DMS53 treated with DMSO at 0.1 percent for 48 hours (cell line): ENCODE measurements at regions not wholly inside any gene's neighbourhood (a gene's known extent, or its start where the extent isn't known, plus 50 kb on each side); places are given as distances from the start of the nearest gene placed in this dataset.

Source experiments
- DNase-seq: peaks from one replicate; lab custom pipeline; 2025; ENCODE audit not compliant: unreplicated experiment; lab: John Stamatoyannopoulos, UW

- DNase-seq, result no peak
Observed at GRCh38 chr13:73857106-73857505, 277.1 kb downstream of the KLF12 start.

DNA sequence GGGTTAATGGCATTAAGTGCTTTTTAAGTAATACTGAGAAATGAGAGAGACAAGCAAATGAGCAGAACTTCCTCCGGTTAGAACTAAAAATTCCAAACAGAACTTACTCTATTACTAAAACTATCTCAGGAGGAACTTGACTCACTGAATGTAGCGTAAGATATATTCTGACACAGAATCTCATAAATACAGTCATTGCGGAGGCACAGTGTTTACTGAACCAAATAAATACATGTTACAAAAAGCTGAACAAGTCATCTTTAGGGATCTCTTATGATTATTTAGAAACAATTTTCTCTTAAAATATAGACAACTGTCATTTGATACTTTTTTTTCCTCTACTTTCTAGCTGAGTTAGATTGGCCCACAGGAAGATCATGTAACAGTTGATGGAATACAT lies 283.1 kb downstream of the KLF12 start:
- no peak for DNase-seq

DNA sequence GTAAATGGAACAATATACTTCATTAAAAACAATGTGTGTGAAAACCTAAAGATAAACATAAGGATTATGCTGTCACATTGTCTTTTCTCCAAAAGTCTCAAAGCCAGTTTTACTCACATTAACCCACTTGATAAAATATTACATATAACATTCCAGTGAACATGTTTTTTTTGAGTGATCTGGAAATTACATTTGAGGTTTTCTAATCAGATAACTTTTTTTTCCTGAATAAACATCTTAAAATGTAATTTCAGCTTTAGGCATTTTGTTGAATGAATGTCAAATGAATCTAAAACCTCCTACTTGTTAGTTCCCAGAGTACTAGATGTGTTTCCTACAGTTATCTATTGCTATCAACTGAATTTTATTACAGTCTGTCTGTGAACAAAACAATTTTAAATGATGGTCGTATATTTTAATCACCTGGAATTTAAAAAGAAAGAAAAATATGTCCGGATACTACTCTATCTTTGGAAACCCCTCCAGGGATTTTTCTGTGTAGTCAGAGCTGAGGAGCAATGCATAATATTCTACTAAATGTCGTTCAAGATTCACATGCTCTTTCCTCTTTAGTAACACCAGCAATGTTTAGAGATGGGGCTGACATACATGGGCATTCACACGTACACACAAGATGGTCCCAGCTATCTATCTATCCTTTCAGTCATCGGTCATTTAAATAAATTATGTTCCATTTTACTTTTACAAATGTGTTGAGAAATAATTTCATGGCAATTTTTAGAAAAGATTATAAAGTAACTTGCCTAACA lies 283.9 kb downstream of the KLF12 start:
- no peak for DNase-seq

GRCh38 chr13:73849292-73849691 lies 284.9 kb downstream of the KLF12 start:
- no peak for DNase-seq

DNA sequence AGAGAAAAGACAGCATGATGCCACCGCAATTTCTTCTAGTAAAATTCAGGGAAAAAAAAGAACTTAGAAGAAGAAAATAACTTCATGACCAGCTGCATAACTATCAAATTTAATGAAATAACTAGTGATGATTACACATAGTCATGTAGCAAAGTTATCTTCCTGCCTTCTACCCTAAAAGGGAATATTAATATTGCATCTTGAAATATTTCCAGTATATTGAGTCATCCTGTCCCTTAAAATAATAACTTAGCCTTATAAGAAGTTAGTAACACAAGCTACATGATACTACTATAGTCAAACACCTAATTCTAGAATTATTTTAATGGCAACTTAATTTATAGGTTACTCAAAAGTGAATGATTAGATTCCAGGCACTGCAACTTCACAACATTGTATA lies 289.2 kb downstream of the KLF12 start:
- no peak for DNase-seq

DNA sequence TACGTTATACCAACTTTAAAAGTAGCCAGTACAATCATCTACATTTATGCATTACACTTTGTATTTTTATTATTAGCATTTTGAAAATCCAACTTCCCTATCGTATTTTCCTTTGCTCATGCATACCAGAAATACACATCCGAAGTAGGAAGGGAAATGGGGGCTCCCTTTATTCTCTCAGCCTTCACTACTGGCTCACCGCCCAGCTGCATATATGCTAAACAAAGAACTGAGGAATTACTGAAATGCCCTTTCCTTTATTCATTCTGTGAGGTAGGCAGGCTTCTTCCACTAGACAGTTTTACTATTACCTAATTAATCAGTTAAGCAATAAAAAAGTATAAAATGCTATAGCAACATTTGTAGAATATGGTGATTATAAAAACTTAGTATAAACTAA lies 291.6 kb downstream of the KLF12 start:
- no peak for DNase-seq

GRCh38 chr13:73842184-73842583 lies 292.0 kb downstream of the KLF12 start:
- no peak for DNase-seq

- no peak for DNase-seq
Observed at GRCh38 chr13:73837147-73837546, 297.1 kb downstream of the KLF12 start.

DNA sequence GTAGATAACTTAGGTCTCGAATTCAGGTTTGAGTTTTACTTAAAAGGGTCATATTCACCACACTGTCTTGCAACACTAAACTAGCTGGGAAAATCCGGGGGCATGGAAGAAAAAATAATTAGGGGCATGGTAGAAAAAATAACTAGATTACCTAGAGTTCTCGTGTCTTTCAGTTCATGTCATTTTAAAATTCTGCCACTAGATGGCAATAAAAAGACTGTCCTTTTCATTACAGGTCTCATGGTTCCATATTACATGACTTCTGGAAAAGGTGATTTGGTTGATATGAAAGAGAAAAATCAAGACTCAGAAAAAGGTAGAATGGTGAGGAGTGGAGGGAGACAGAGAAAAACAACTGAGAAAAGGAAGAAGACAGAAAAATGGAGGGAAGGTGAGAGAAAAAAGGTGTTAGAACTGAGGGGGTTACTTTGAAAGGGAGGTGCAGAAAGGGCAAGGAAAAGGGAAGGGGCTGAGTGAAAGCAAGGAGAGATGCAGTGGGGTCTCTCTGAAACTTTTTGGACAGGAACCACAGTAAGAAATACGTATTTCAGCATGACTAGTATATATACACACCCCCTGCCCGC lies 299.0 kb downstream of the KLF12 start:
- peak; percentile 0 for DNase-seq

DNA sequence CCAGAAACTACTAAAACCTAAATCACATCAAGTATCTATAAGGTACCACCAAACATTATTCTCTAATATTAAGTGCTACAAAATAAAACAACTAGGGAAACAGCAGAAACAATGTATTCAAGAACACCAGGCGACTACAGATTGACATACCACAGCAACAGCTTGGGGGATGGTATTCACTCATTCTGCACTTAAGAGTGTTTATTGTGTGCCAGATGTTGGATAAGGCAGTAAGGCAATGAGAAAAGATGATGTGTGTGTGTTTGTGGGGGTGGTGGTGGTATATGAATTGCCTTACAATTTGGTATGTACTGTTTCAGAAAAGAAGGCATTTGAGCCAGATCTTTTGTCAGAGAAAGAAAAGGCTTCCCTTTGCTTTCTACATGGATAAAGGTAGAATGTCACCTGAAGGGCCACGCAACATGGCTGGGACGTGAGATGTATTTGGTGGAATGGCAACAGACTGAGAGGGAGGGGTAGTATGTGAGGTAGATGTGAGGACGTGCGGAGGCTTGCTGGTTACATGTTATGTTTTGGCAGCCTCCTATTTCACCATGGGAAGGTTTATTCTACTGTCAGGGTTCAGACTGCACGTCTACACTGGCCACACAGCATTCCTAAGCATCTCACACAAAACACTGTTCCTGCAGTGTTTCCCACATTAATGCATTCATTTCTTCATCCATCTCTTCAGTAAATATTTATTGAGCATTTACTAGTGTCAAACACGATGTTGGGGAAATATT lies 300.7 kb downstream of the KLF12 start:
- DNase-seq, result no peak

DNA sequence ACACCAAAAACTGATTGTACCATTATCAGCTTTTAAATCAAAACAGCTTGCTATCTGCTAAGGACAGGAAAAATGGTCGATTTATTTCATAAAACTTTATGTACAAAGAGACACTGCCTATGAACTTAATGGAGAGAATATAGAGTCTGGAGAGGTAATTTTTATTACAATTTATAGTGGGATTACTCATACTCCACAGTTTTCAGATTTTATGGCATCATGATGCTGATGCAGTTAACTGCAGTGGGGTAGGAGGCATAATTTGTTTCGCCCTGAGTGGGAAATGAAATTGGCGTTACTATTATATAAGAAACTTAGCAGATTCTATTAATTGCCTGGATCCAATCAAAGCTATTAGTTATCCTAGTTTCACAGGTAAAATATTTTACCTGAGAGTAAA lies 301.4 kb downstream of the KLF12 start:
- DNase-seq, result no peak

DNA sequence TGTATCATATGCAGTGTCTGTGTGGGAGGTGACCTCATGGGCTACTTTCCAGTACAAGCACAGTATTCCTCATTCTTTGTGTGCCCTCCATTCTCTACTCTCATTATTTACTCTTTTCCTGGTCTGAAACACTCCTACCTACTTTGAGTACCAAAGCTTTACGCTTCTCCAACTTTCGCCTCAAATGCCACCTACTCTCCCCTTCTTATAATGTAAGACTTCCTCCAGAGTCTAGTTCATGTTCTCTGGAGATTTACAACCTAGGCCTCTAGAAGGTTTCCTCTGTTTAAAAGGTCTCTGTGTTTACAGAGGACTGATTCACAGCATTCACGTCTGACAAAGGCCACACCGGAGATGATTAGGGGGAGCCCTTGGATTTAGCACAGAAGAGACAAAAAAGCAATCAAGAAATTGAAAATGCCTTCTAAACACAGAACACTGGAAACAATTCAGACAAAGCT lies 302.0 kb downstream of the KLF12 start:
- DNase-seq, result no peak

GRCh38 chr13:73829416-73829815 lies 304.8 kb downstream of the KLF12 start:
- DNase-seq, result no peak

- no peak for DNase-seq
Observed at GRCh38 chr13:73828811-73829210, 305.4 kb downstream of the KLF12 start.

DNA sequence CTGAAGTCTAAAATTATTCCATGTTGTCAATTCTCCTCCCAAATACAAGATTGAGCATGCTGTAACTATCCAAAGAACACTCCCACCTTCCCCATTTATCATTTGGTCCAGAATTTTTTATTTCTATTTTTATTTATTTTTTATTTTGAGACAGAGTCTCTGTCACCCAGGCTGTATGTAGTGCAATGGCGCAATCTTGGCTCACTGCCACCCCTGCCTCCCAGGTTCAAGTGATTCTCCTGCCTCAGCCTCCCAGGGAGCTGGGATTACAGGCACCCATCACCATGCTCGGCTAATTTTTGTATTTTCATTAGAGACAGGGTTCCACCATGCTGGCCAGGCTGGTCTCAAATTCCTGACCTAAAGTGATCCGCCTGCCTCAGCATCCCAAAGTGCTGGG lies 306.8 kb downstream of the KLF12 start:
- DNase-seq, result no peak

DNA sequence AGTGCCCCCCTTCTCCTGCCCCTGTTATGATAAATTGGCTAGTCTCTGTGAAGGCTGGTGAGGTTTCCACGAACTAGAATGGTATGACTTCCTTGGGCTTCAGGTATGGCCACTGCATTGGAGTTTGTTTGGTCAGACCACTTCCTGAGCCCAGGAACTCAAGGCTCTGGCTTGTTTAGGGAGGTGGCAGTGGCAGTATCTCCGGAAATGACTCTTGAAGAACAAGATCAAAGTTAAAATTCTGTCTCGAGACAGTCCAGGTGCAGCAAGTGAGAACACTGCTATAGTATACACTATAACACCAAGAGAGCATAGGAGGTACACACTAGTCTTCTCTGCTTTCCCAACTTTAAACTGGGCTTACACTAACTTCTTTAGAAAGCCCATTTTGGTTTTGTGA lies 309.1 kb downstream of the KLF12 start:
- DNase-seq, result no peak

- no peak for DNase-seq
Observed at GRCh38 chr13:73822668-73823592, 311.3 kb downstream of the KLF12 start.

DNA sequence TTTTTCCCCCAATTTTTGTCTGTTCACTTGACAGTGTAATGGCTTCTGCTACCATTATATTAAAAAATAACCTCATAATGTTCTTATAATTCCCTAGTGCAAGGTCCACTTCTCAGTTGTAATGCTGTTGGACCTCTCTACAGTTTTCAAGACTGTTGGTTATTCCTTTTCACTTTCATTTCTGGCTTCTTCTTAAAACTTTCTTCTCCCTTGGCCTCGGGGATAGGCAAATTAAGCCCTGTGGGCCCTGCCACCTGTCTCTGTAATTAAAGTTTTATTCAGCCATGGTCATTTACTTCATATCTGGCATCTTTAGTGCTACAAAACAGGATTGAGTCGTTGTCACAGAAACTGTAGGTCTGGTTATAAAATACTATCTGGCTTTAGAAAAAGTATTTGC lies 313.5 kb downstream of the KLF12 start:
- no peak for DNase-seq

- DNase-seq, result no peak
Observed at GRCh38 chr13:73820285-73820684, 313.9 kb downstream of the KLF12 start.

DNA sequence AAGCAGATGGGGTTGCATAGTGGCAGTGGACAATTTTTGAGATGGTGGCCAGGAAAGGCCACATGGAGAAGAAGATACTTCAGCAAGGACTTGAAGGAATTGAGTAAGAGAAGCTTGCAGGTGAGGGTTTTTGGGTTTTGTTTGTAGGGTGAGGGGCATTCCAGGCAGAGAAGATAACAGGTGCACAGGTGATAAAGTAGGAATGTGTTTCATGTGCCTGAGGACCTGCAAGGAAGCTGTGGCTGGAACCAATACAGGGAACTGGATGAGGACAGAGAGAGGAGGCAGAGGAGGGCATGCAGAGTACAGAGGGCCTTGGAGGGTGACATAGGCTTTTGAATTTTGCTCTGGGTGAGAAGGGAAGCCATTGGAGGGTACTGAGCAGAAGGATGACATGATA lies 314.5 kb downstream of the KLF12 start:
- DNase-seq, result no peak

DNA sequence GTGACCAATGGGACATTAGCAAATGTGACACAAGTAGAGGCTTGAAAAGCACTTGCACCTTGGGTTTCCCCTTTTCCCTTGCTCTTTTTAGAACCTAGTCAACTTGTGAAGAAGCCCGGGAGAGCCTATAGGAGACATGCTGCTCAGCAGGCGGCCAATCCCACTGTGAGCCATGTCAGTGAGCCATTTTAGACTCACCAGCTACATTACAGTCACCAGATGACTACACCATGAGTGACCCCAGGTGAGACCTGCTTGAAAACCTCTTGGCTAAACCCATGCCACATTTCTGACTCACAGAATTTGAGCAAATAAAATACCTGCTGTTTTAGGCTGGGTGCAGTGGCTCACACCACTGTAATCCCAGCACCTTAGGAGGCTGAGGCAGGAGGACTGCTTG lies 317.5 kb downstream of the KLF12 start:
- no peak for DNase-seq
